Testis (tissue), 2 donors: ENCODE measurements at regions not wholly inside any gene's neighbourhood (a gene's known extent, or its start where the extent isn't known, plus 50 kb on each side); places are given as distances from the start of the nearest gene placed in this dataset.

Source experiments
- POLR2A ChIP-seq: fragments of 450-650 bp; IDR thresholded peaks from one replicate; pipeline ENCODE4 v1.6.1; 2017; ENCODE audit warnings: antibody characterized with exemption, mild to moderate bottlenecking, moderate library complexity
- TF ChIP-seq, protein P1 (sequence below), 3 experiments: fragments of 450-650 bp in 2 of 3; fragments of 200-600 bp in 1 of 3; sonication (generic) in 1 of 3; IDR thresholded peaks; one replicate each; pipeline ENCODE4 v1.5.1; 2016 to 2019; ENCODE audit warnings: antibody characterized with exemption in 3 of 3, mild to moderate bottlenecking in 2 of 3, moderate library complexity in 1 of 3

DNA sequence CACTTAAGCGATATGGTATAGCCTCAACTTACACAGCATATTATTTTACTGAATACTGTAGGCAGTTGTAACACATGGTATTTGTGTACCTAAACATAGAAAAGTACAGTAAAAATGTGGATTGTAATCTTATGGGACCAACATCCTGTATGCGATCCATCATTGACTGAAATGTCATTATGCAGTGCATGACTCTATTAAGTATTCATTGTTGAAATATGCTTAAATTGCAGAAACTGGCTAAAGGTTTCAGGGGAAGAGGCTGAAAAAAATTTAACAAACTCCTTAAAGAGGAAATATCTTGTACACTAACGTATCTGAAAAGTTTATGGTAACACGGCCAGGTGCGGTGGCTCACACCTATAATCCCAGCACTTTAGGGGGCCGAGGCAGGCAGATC, 214.1 kb upstream of the PARD3B start:
- TF ChIP-seq, protein P1, sequence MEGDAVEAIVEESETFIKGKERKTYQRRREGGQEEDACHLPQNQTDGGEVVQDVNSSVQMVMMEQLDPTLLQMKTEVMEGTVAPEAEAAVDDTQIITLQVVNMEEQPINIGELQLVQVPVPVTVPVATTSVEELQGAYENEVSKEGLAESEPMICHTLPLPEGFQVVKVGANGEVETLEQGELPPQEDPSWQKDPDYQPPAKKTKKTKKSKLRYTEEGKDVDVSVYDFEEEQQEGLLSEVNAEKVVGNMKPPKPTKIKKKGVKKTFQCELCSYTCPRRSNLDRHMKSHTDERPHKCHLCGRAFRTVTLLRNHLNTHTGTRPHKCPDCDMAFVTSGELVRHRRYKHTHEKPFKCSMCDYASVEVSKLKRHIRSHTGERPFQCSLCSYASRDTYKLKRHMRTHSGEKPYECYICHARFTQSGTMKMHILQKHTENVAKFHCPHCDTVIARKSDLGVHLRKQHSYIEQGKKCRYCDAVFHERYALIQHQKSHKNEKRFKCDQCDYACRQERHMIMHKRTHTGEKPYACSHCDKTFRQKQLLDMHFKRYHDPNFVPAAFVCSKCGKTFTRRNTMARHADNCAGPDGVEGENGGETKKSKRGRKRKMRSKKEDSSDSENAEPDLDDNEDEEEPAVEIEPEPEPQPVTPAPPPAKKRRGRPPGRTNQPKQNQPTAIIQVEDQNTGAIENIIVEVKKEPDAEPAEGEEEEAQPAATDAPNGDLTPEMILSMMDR (IDR thresholded peaks at IDR 0.05): no peak
- TF ChIP-seq POLR2A: no peak
